Germinal center (tissue), 1 donor: ENCODE measurements at regions not wholly inside any gene's neighbourhood (a gene's known extent, or its start where the extent isn't known, plus 50 kb on each side); places are given as distances from the start of the nearest gene placed in this dataset.
A peak's percentile ranks its signal among the peaks of the same experiment; 100 is the strongest.
"Not testable (repeated sequence)": the region's sequence is repeated elsewhere in the genome, so short reads cannot be mapped to it uniquely, and the experiment has no call there.

Source experiments
- DNase-seq: peaks from one replicate; pipeline ENCODE4 v3.0.0; 2012; ENCODE audit warnings: mixed read lengths, low spot score

GRCh38 chr9:41754822-41755221 is 374.4 kb downstream of the CNTNAP3B start:
- DNase-seq, result not testable (repeated sequence)

GRCh38 chr9:41754403-41754802 is 374.8 kb downstream of the CNTNAP3B start:
- not testable (repeated sequence) for DNase-seq

- not testable (repeated sequence) for DNase-seq
Observed at GRCh38 chr9:41741897-41742296, 387.3 kb downstream of the CNTNAP3B start.

GRCh38 chr9:41741173-41741572 is 388.1 kb downstream of the CNTNAP3B start:
- not testable (repeated sequence) for DNase-seq

- not testable (repeated sequence) for DNase-seq
Observed at GRCh38 chr9:41738681-41739080, 390.5 kb downstream of the CNTNAP3B start.

- not testable (repeated sequence) for DNase-seq
Observed at GRCh38 chr9:41699190-41699589, 430.0 kb downstream of the CNTNAP3B start.

- not testable (repeated sequence) for DNase-seq
Observed at GRCh38 chr9:41697080-41697479, 432.1 kb downstream of the CNTNAP3B start.

- DNase-seq, result not testable (repeated sequence)
Observed at GRCh38 chr9:41679312-41679711, 449.9 kb downstream of the CNTNAP3B start.

GRCh38 chr9:41663497-41664036 is 465.7 kb downstream of the CNTNAP3B start:
- DNase-seq, result not testable (repeated sequence)

GRCh38 chr9:41658706-41659105 is 469.6 kb upstream of the ZNG1F start:
- not testable (repeated sequence) for DNase-seq

GRCh38 chr9:41658116-41658515 is 469.0 kb upstream of the ZNG1F start:
- not testable (repeated sequence) for DNase-seq

- DNase-seq, result not testable (repeated sequence)
Observed at GRCh38 chr9:41657141-41657540, 468.0 kb upstream of the ZNG1F start.

- not testable (repeated sequence) for DNase-seq
Observed at GRCh38 chr9:41655071-41655554, 466.0 kb upstream of the ZNG1F start.

GRCh38 chr9:41654349-41654748 is 465.2 kb upstream of the ZNG1F start:
- DNase-seq, result not testable (repeated sequence)

- DNase-seq, result not testable (repeated sequence)
Observed at GRCh38 chr9:41653560-41654340, 464.6 kb upstream of the ZNG1F start.

GRCh38 chr9:41652800-41653199 is 463.7 kb upstream of the ZNG1F start:
- DNase-seq, result not testable (repeated sequence)

GRCh38 chr9:41652100-41652713 is 463.1 kb upstream of the ZNG1F start:
- DNase-seq, result not testable (repeated sequence)

- not testable (repeated sequence) for DNase-seq
Observed at GRCh38 chr9:41650086-41650485, 461.0 kb upstream of the ZNG1F start.

- not testable (repeated sequence) for DNase-seq
Observed at GRCh38 chr9:41648564-41648963, 459.4 kb upstream of the ZNG1F start.

- not testable (repeated sequence) for DNase-seq
Observed at GRCh38 chr9:41646246-41646645, 457.1 kb upstream of the ZNG1F start.

- DNase-seq, result peak; percentile 33
Observed at GRCh38 chr9:41643571-41644279, 454.6 kb upstream of the ZNG1F start.

- DNase-seq, result not testable (repeated sequence)
Observed at GRCh38 chr9:41633726-41634125, 444.6 kb upstream of the ZNG1F start.
